ENCODE measurements at regions not wholly inside any gene's neighbourhood (a gene's known extent, or its start where the extent isn't known, plus 50 kb on each side); places are given as distances from the start of the nearest gene placed in this dataset.

- TF ChIP-seq ZFP36 (IDR thresholded peaks at IDR 0.05; ENCODE audit: borderline replicate concordance, partially characterized antibody), result no peak
- no peak for TF ChIP-seq KDM1A (IDR thresholded peaks at IDR 0.05; ENCODE audit: low read depth)
- no peak for TF ChIP-seq POLR2A (IDR thresholded peaks at IDR 0.05; ENCODE audit: low read length)
Observed at GRCh38 chr14:84777356-84777755, 752.6 kb upstream of the FLRT2 start (continued).

GRCh38 chr14:84782902-84783301 is 747.0 kb upstream of the FLRT2 start:
- ATAC-seq, result no peak
- FAIRE-seq, result no peak
- Histone ChIP-seq H3K4me2 (no peak overlapping the region), H3K27ac (no peak overlapping the region), H3K4me3 (no peak overlapping the region), H3K9me3 (no peaks in the 10 kb centered on the region), H3K4me1 (no peaks in the 10 kb centered on the region)
- DNase-seq (ENCODE audit: low read depth in 1 of 2, low spot score in 1 of 2), result no peak
- ChIA-PET CTCF (no interaction called here), POLR2A (no interaction called here)
- peak; percentile 65 for TF ChIP-seq MAFK (IDR thresholded peaks at IDR 0.05; ENCODE audit: partially characterized antibody)
- TF ChIP-seq REST (IDR thresholded peaks at IDR 0.05), result no peak
- WGBS (ENCODE audit: missing lambda C conversion rate), result 0% methylated on average over 1 of the region's 1 CpG

- WGBS (ENCODE audit: missing lambda C conversion rate), result 0% methylated on average over 1 of the region's 1 CpG
- TF ChIP-seq FOXS1 (CRISPR knock-in tag; IDR thresholded peaks at IDR 0.05) (no peak), CBX8 (IDR thresholded peaks at IDR 0.05) (no peak), JUN (IDR thresholded peaks at IDR 0.05) (no peak), KDM1A (IDR thresholded peaks at IDR 0.05; ENCODE audit: low read depth) (no peak)
Observed at GRCh38 chr14:84783511-84783910, 746.4 kb upstream of the FLRT2 start.

GRCh38 chr14:84785996-84786395 is 743.9 kb upstream of the FLRT2 start:
- ATAC-seq, result no peak
- POLR2A ChIA-PET, result no interaction called here
- no peak for FAIRE-seq
- no peaks in the 10 kb centered on the region for H3K4me1 ChIP-seq
- no peak for TF ChIP-seq USF2 (IDR thresholded peaks at IDR 0.05)
- CTCF ChIA-PET, result no interaction called here
- no peaks in the 10 kb centered on the region for H3K9me3 ChIP-seq
- DNase-seq (ENCODE audit: low read depth in 1 of 2, low spot score in 1 of 2), result no peak
- no peak overlapping the region for H3K4me2 ChIP-seq
- no peak overlapping the region for H3K27ac ChIP-seq
- H3K4me3 ChIP-seq, result no peak overlapping the region

More at GRCh38 chr14:84783511-84783910, 746.4 kb upstream of the FLRT2 start:
- CTCF ChIA-PET, result no interaction called here
- no peaks in the 10 kb centered on the region for H3K9me3 ChIP-seq
- no peak overlapping the region for H3K4me3 ChIP-seq
- POLR2A ChIA-PET, result no interaction called here
- no peak for ATAC-seq
- no peak overlapping the region for H3K27ac ChIP-seq
- DNase-seq (ENCODE audit: low read depth in 1 of 2, low spot score in 1 of 2), result no peak
- no peaks in the 10 kb centered on the region for H3K4me1 ChIP-seq
- no peak overlapping the region for H3K4me2 ChIP-seq
- no peak for FAIRE-seq

GRCh38 chr14:84789012-84789411 is 740.9 kb upstream of the FLRT2 start:
- no peak for DNase-seq (ENCODE audit: low read depth in 1 of 2, low spot score in 1 of 2)
- no peak for ATAC-seq
- Histone ChIP-seq H3K9me3 (no peaks in the 10 kb centered on the region), H3K4me1 (no peaks in the 10 kb centered on the region), H3K4me2 (no peak overlapping the region), H3K4me3 (no peak overlapping the region), H3K27ac (no peak overlapping the region)
- ChIA-PET POLR2A (no interaction called here), CTCF (no interaction called here)
- FAIRE-seq, result no peak
- WGBS (ENCODE audit: missing lambda C conversion rate), result 17% methylated on average over 1 of the region's 1 CpG
- TF ChIP-seq EHF (CRISPR knock-in tag; IDR thresholded peaks at IDR 0.05) (no peak), HDAC2 (IDR thresholded peaks at IDR 0.05) (no peak), MAX (IDR thresholded peaks at IDR 0.05) (no peak), HES2 (IDR thresholded peaks at IDR 0.05) (no peak)
